Breast epithelium (tissue), 4 donors: ENCODE measurements at regions not wholly inside any gene's neighbourhood (a gene's known extent, or its start where the extent isn't known, plus 50 kb on each side); places are given as distances from the start of the nearest gene placed in this dataset.

Experiments used
- DNase-seq, 2 donors: peaks; one replicate each; pipeline ENCODE4 v3.0.0-alpha.2; 2019; ENCODE audit warnings: low spot score in 2 of 2
- H3K27ac ChIP-seq, 2 donors: fragments of 200-600 bp; sonication (generic) in 1 of 2; one replicate each; pipeline ENCODE4 v1.5.1; 2016 to 2019; ENCODE audit warnings: mild to moderate bottlenecking in 1 of 2
- H3K27me3 ChIP-seq, 2 donors: fragments of 200-600 bp; sonication (generic) in 1 of 2; one replicate each; pipeline versions ENCODE4 v1.5.1 to v1.6.0; 2017 to 2019; ENCODE audit warnings: control low read depth in 1 of 2, mild to moderate bottlenecking in 1 of 2
- H3K36me3 ChIP-seq: fragments of 200-600 bp; one replicate; pipeline ENCODE4 v1.5.1; 2019
- H3K4me1 ChIP-seq, 2 donors: fragments of 200-600 bp; sonication (generic); one replicate each; pipeline ENCODE4 v1.5.1; 2016 to 2019; ENCODE audit warnings: control low read depth in 1 of 2
- H3K4me3 ChIP-seq, 3 donors: fragments of 200-600 bp; sonication (generic); 1 replicate in 2 of 3; 2 replicates in 1 of 3; pipeline ENCODE4 v1.5.1; 2016 to 2019; ENCODE audit warnings: mild to moderate bottlenecking in 3 of 3, moderate library complexity in 2 of 3
- H3K9me3 ChIP-seq, 2 donors: fragments of 200-600 bp; sonication (generic) in 1 of 2; one replicate each; pipeline ENCODE4 v1.5.1; 2016 to 2019; ENCODE audit warnings: control low read depth in 1 of 2
- CTCF ChIP-seq, 3 donors: fragments of 450-650 bp; IDR thresholded peaks; one replicate each; pipeline ENCODE4 v1.5.1; 2016 to 2017; ENCODE audit warnings: antibody characterized with exemption in 3 of 3, mild to moderate bottlenecking in 3 of 3, moderate library complexity in 3 of 3
- POLR2A ChIP-seq: fragments of 450-650 bp; IDR thresholded peaks from one replicate; pipeline ENCODE4 v1.6.1; 2016; ENCODE audit warnings: antibody characterized with exemption, mild to moderate bottlenecking, moderate library complexity
- POLR2AphosphoS5 ChIP-seq, 3 donors: sonication (generic); formaldehyde crosslinking; IDR thresholded peaks; one replicate each; pipeline ENCODE4 v1.6.1; 2017; ENCODE audit warnings: antibody characterized with exemption in 3 of 3
- intact Hi-C: fragments of 100-400 bp; cut with DNase I; formaldehyde crosslinking; loops from one replicate; pipeline ENCODE4 v1.15.1; 2023; ENCODE audit warnings: low total_unique reads

DNA sequence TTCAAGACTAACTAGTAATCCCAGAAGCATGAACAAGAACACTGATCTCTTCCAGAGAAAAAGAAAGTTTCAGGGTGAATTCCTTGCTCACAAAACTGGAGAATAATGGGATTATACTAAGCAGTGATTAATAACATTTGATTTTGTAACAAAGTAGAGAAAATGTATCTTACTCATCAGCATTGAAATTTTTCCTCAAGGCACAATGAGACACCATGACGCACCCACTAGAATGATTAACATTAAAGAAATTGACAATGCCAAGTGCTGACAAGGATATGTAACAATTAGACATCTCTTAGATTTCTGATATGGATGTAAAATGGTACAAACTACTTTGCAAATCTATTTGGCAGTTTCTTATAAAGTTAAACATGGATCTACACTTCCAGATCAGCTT, 101.1 kb upstream of the EPHA4 start:
- Histone ChIP-seq H3K27me3 (no peaks in the 10 kb centered on the region), H3K9me3 (no peaks in the 10 kb centered on the region), H3K36me3 (no peaks in the 10 kb centered on the region), H3K27ac (no peak overlapping the region), H3K4me1 (no peaks in the 10 kb centered on the region), H3K4me3 (no peak overlapping the region)
- intact Hi-C loops: no loop called here
- no peak for DNase-seq
- TF ChIP-seq POLR2AphosphoS5 (IDR thresholded peaks at IDR 0.05) (no peak), CTCF (IDR thresholded peaks at IDR 0.05) (no peak), POLR2A (no peak)

- Histone ChIP-seq H3K4me1 (no peaks in the 10 kb centered on the region), H3K36me3 (no peaks in the 10 kb centered on the region), H3K9me3 (no peaks in the 10 kb centered on the region), H3K27ac (no peak overlapping the region), H3K27me3 (no peaks in the 10 kb centered on the region), H3K4me3 (no peak overlapping the region)
- DNase-seq: no peak
- intact Hi-C loops: no loop called here
- no peak for TF ChIP-seq CTCF (IDR thresholded peaks at IDR 0.05)
- TF ChIP-seq POLR2AphosphoS5 (IDR thresholded peaks at IDR 0.05): no peak
- no peak for TF ChIP-seq POLR2A
These were observed 99.4 kb upstream of the EPHA4 start for GRCh38 chr2:221671515-221671914.

- intact Hi-C loops: no loop called here
These were observed 90.7 kb upstream of the EPHA4 start for GRCh38 chr2:221662689-221663391.

DNA sequence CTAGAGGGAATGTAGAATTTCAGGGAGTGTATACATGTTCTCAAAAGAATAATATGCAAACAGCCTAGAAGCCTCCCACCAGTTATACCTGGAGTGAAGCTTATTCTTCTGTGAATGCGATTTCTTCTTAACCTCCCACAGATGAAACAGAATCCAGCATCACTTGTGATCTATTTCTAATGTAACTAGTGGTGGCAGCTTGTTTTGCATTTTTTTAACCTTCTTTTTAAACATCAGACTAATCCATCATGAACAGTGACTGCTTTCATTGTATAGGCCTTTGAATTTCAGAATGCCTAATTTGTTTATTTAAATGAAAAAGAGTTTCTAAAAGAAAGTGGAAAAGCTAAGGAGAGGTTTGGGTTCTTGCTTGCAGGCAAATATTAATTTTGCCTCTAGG, 85.7 kb upstream of the EPHA4 start:
- no peak overlapping the region for H3K27ac ChIP-seq
- no peak for DNase-seq
- no peak for TF ChIP-seq POLR2AphosphoS5 (IDR thresholded peaks at IDR 0.05)
- TF ChIP-seq POLR2A: no peak
- TF ChIP-seq CTCF (IDR thresholded peaks at IDR 0.05): no peak
- no peak overlapping the region for H3K4me3 ChIP-seq
- H3K27me3 ChIP-seq: no peaks in the 10 kb centered on the region
- H3K4me1 ChIP-seq: no peaks in the 10 kb centered on the region
- H3K9me3 ChIP-seq: no peaks in the 10 kb centered on the region
- intact Hi-C loops: no loop called here
- H3K36me3 ChIP-seq: no peaks in the 10 kb centered on the region

More at GRCh38 chr2:221662689-221663391, 90.7 kb upstream of the EPHA4 start:
- Histone ChIP-seq H3K9me3 (no peaks in the 10 kb centered on the region), H3K4me1 (no peaks in the 10 kb centered on the region), H3K27ac (no peak overlapping the region), H3K4me3 (no peak overlapping the region), H3K36me3 (no peaks in the 10 kb centered on the region), H3K27me3 (no peaks in the 10 kb centered on the region)
- no peak for DNase-seq
- TF ChIP-seq POLR2A (no peak), CTCF (IDR thresholded peaks at IDR 0.05) (no peak), POLR2AphosphoS5 (IDR thresholded peaks at IDR 0.05) (no peak)

GRCh38 chr2:221655300-221655699, 83.2 kb upstream of the EPHA4 start:
- H3K4me3 ChIP-seq: no peak overlapping the region
- H3K9me3 ChIP-seq: no peaks in the 10 kb centered on the region
- no peaks in the 10 kb centered on the region for H3K27me3 ChIP-seq
- intact Hi-C loops: no loop called here
- no peak overlapping the region for H3K27ac ChIP-seq
- H3K4me1 ChIP-seq: no peaks in the 10 kb centered on the region
- DNase-seq: no peak
- no peak for TF ChIP-seq CTCF (IDR thresholded peaks at IDR 0.05)
- TF ChIP-seq POLR2AphosphoS5 (IDR thresholded peaks at IDR 0.05): no peak
- no peak for TF ChIP-seq POLR2A
- H3K36me3 ChIP-seq: no peaks in the 10 kb centered on the region
